Osteocyte (in vitro differentiated cells): ENCODE measurements at regions not wholly inside any gene's neighbourhood (a gene's known extent, or its start where the extent isn't known, plus 50 kb on each side); places are given as distances from the start of the nearest gene placed in this dataset.

Experiments used
- DNase-seq: peaks from one replicate; pipeline ENCODE4 v3.0.0; 2021; ENCODE audit warnings: mixed read lengths; ENCODE audit not compliant: unreplicated experiment; ENCODE audit errors: extremely low spot score
- H3K27ac Mint-ChIP-seq: one replicate; pipeline ENCODE4 v1.8.0; 2021; ENCODE audit warnings: mild to moderate bottlenecking, mixed read lengths; ENCODE audit not compliant: unreplicated experiment
- H3K27me3 Mint-ChIP-seq: one replicate; pipeline ENCODE4 v1.8.0; 2021; ENCODE audit warnings: mixed read lengths; ENCODE audit not compliant: unreplicated experiment
- H3K36me3 Mint-ChIP-seq: one replicate; pipeline ENCODE4 v1.8.0; 2021; ENCODE audit warnings: mixed read lengths; ENCODE audit not compliant: unreplicated experiment
- H3K4me1 Mint-ChIP-seq: one replicate; pipeline ENCODE4 v1.8.0; 2021; ENCODE audit warnings: mixed read lengths; ENCODE audit not compliant: unreplicated experiment
- H3K4me3 Mint-ChIP-seq: one replicate; pipeline ENCODE4 v1.8.0; 2021; ENCODE audit warnings: mild to moderate bottlenecking, moderate library complexity, mixed read lengths; ENCODE audit not compliant: unreplicated experiment
- H3K9me3 Mint-ChIP-seq: one replicate; pipeline ENCODE4 v1.8.0; 2021; ENCODE audit warnings: mixed read lengths; ENCODE audit not compliant: unreplicated experiment
- CTCF ChIP-seq: fragments of 200-600 bp; sonication (generic); IDR thresholded peaks from 2 replicates; pipeline ENCODE4 v1.5.0; 2021; ENCODE audit warnings: antibody characterized with exemption, mild to moderate bottlenecking, moderate library complexity

- H3K27ac Mint-ChIP-seq, result no peak overlapping the region
- no peak overlapping the region for H3K4me3 Mint-ChIP-seq
Observed at GRCh38 chr4:173929921-173930320, 353.5 kb downstream of the FBXO8 start.

GRCh38 chr4:173924561-173924960 is 358.9 kb downstream of the FBXO8 start:
- Mint-ChIP-seq H3K9me3 (no peaks in the 10 kb centered on the region), H3K27me3 (no peaks in the 10 kb centered on the region), H3K27ac (no peak overlapping the region), H3K36me3 (no peaks in the 10 kb centered on the region), H3K4me1 (no peaks in the 10 kb centered on the region), H3K4me3 (no peak overlapping the region)
- no peak for TF ChIP-seq CTCF
- DNase-seq, result no peak

More at GRCh38 chr4:173929921-173930320, 353.5 kb downstream of the FBXO8 start:
- Mint-ChIP-seq H3K4me1 (no peaks in the 10 kb centered on the region), H3K36me3 (no peaks in the 10 kb centered on the region), H3K27me3 (no peaks in the 10 kb centered on the region), H3K9me3 (no peaks in the 10 kb centered on the region)
- TF ChIP-seq CTCF, result no peak
- no peak for DNase-seq

- Mint-ChIP-seq H3K27ac (no peak overlapping the region), H3K36me3 (no peaks in the 10 kb centered on the region), H3K4me3 (no peak overlapping the region), H3K4me1 (no peaks in the 10 kb centered on the region), H3K27me3 (no peaks in the 10 kb centered on the region), H3K9me3 (no peaks in the 10 kb centered on the region)
- no peak for DNase-seq
- TF ChIP-seq CTCF, result no peak
Observed at GRCh38 chr4:173919861-173920260, 363.6 kb downstream of the FBXO8 start.

DNA sequence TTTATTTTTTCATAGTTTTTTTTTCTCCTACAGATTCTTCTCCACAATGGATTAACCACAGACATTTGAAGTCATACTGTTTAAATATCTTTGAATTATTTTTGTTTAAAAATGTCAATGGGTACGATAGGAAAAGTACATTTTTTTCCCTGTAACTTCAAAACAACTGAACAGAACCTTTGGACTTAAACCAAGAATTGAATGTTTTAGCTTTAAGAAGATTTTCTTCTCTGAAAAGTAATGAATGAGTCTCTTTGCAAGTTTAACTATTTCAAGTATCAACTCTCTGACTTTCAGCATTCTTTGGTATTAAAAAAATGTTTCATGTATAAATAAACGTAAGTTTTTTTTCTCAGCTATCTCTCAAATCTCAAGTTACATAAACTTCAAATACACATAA is 364.3 kb downstream of the FBXO8 start:
- no peak for TF ChIP-seq CTCF
- DNase-seq, result no peak
- Mint-ChIP-seq H3K27ac (no peak overlapping the region), H3K36me3 (no peaks in the 10 kb centered on the region), H3K4me3 (no peak overlapping the region), H3K4me1 (no peaks in the 10 kb centered on the region), H3K9me3 (no peaks in the 10 kb centered on the region), H3K27me3 (no peaks in the 10 kb centered on the region)

DNA sequence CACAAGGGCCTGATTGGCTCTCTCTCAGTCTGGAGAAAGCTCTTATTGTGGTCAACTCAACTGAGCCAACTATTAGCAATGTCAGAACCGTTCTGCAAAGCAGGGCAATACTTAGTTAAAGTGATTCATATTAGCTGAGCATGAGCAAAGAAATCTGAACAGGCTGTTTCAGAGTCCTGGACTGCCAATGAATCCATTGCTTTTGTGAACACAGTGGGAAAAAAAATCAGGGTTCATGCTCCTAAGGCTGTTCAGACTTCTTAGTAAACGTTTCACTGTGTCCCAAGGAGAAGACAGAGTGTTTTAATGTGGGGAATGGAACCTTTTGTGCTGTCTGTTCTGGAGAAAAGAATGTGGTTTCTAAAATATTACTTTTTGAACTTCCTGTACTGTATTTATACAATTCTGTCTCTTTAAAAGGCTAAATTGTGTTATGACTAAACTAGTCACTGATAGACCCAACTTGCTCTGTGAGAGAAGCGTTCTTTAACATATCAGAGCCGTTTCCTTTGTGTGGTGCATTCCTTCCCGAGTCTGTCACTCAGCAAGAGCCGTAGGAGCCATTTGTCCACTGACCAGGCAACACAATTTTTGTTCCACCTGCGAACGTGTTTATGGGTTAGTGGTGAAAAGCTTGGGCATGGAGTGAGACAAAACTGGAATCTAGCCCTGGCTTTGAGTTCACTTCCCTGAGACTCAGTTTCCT is 366.1 kb downstream of the FBXO8 start:
- TF ChIP-seq CTCF, result no peak
- Mint-ChIP-seq H3K27ac (no peak overlapping the region), H3K9me3 (no peaks in the 10 kb centered on the region), H3K36me3 (no peaks in the 10 kb centered on the region), H3K4me1 (no peaks in the 10 kb centered on the region), H3K4me3 (no peak overlapping the region), H3K27me3 (no peaks in the 10 kb centered on the region)
- no peak for DNase-seq
